ENCODE measurements at regions not wholly inside any gene's neighbourhood (a gene's known extent, or its start where the extent isn't known, plus 50 kb on each side); places are given as distances from the start of the nearest gene placed in this dataset.
"Not testable (repeated sequence)": the region's sequence is repeated elsewhere in the genome, so short reads cannot be mapped to it uniquely, and the experiment has no call there.

GRCh38 chr4:3589379-3589778 lies 57.2 kb upstream of the LRPAP1 start:
- H3K9ac ChIP-seq (ENCODE audit: low read length); H3K36me3 ChIP-seq (ENCODE audit: control insufficient read depth, insufficient read depth, low read length, severe bottlenecking); H3K9me3 ChIP-seq (ENCODE audit: control insufficient read depth, low read length); H3K4me3 ChIP-seq (ENCODE audit: low read length); DNase-seq (ENCODE audit: low read depth); H3K4me1 ChIP-seq (ENCODE audit: control insufficient read depth, insufficient read depth, low read length): not testable (repeated sequence)
- peaks cover 13% of the 10 kb centered on the region for H3K27me3 ChIP-seq (replicated peaks; ENCODE audit: control insufficient read depth, insufficient read depth, low read length)

DNA sequence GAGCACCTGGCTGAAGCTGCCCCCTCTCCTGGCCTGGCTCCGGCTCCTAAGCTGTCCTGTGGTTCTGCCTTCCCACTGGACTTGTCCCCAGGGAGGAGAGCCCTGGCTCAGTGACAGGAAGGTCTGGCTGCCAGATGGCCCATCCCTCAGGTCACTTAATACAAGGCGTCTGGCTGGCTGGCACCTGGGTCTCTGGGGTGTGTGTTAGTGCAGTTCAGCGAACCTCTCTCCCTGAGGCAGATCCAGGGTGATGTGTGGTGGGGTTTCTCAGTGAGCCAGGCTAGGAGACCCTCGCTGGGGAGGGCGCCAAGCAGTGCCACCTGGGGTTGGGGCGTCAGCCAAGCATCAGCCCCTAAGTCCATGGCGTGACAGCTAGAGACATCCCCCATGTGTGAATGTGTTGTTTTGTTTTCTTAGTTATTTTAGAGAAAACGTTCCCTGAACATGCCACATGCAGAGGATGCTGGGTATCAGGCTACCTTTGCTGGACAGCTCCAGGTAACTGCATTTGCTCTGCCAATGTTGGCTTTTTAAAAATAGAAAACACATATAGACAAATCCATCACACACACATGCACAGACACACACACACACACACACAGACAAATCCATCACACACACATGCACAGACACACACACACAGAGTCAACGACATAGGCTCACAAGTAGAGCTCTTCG lies 56.4 kb upstream of the LRPAP1 start:
- H3K9me3 ChIP-seq (ENCODE audit: control insufficient read depth, low read length); DNase-seq (ENCODE audit: low read depth); H3K9ac ChIP-seq (ENCODE audit: low read length); H3K36me3 ChIP-seq (ENCODE audit: control insufficient read depth, insufficient read depth, low read length, severe bottlenecking); H3K4me3 ChIP-seq (ENCODE audit: low read length); H3K4me1 ChIP-seq (ENCODE audit: control insufficient read depth, insufficient read depth, low read length): not testable (repeated sequence)
- peaks cover 13% of the 10 kb centered on the region for H3K27me3 ChIP-seq (replicated peaks; ENCODE audit: control insufficient read depth, insufficient read depth, low read length)

GRCh38 chr4:3586596-3586995 lies 54.4 kb upstream of the LRPAP1 start:
- H3K4me1 ChIP-seq (ENCODE audit: control insufficient read depth, insufficient read depth, low read length); H3K36me3 ChIP-seq (ENCODE audit: control insufficient read depth, insufficient read depth, low read length, severe bottlenecking); H3K4me3 ChIP-seq (ENCODE audit: low read length); H3K9ac ChIP-seq (ENCODE audit: low read length); DNase-seq (ENCODE audit: low read depth); H3K9me3 ChIP-seq (ENCODE audit: control insufficient read depth, low read length): not testable (repeated sequence)
- H3K27me3 ChIP-seq (replicated peaks; ENCODE audit: control insufficient read depth, insufficient read depth, low read length): peaks cover 14% of the 10 kb centered on the region

DNA sequence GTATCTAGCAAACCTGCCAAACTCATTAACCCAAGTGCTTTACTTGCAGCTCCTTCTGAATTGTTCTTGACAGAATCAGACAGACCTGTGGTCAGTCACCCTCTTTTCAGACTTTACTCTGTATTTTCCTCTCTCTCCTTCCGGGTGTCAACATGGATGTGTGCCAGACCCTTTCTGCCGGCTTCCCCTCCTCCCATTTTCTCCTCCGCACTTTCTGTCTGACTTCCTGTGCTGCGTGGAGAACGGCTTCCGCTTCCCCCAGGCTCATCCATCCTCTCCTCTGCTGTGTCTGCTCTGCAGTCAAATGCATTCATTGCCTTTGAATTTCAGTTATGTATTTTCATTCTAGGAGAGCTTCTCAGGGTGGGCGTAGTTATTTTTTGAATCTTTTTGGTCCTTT lies 53.3 kb upstream of the LRPAP1 start:
- H3K9me3 ChIP-seq (ENCODE audit: control insufficient read depth, low read length); H3K36me3 ChIP-seq (ENCODE audit: control insufficient read depth, insufficient read depth, low read length, severe bottlenecking); H3K4me3 ChIP-seq (ENCODE audit: low read length); H3K9ac ChIP-seq (ENCODE audit: low read length); H3K4me1 ChIP-seq (ENCODE audit: control insufficient read depth, insufficient read depth, low read length); DNase-seq (ENCODE audit: low read depth): not testable (repeated sequence)
- H3K27me3 ChIP-seq (replicated peaks; ENCODE audit: control insufficient read depth, insufficient read depth, low read length): peaks cover 16% of the 10 kb centered on the region

GRCh38 chr4:3582091-3582475 lies 49.9 kb upstream of the LRPAP1 start:
- DNase-seq (ENCODE audit: low read depth): no peak
- H3K4me3 ChIP-seq (ENCODE audit: low read length): no peak overlapping the region
- no peak overlapping the region for H3K9ac ChIP-seq (ENCODE audit: low read length)
- peaks cover 4% of the 10 kb centered on the region for H3K9me3 ChIP-seq (ENCODE audit: control insufficient read depth, low read length)
- H3K36me3 ChIP-seq (ENCODE audit: control insufficient read depth, insufficient read depth, low read length, severe bottlenecking): no peaks in the 10 kb centered on the region
- no peaks in the 10 kb centered on the region for H3K4me1 ChIP-seq (ENCODE audit: control insufficient read depth, insufficient read depth, low read length)
- peaks cover 7% of the 10 kb centered on the region for H3K27me3 ChIP-seq (replicated peaks; ENCODE audit: control insufficient read depth, insufficient read depth, low read length)
